ENCODE measurements at regions not wholly inside any gene's neighbourhood (a gene's known extent, or its start where the extent isn't known, plus 50 kb on each side); places are given as distances from the start of the nearest gene placed in this dataset.

DNA sequence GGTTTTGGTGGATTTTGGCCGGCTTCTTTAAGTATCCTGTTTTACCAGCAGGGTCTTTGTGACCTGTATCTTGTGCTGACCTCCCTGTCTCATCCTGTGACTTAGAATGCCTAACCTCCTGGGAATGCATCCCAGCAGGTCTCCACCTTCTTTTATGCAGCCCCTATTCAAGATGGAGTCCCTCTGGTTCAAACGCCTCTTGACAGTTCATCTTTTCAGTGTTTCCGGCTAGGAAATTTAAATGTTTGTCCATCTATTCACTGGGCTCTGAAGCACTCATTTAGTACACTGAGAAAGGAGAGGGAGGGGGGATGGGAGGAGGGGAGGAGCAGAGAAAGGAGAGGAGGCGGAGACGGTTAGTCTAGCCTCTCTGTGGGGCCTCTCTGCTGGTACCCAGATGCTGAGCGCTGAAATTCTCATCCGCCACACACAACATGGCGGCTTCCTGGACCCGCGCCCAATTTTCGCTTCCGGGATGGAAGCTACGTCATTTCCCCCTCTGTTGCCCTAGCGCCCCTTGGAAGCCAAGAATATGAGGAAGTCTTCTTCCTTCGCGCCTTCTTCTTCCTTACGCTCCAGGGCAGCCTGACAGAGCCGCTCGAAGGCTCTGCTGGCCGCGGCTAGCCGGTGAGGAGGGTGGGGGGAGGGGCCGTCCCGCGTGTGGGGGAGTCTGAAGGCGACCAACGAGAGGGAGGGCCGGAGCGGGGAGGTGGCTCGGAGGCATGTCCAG, 69.0 kb upstream of the SYT13 start:
- H3K9me3 ChIP-seq = no peaks in the 10 kb centered on the region
- peak overlapping the region; percentile 32 for H3K4me3 ChIP-seq
- H3K36me3 ChIP-seq (replicated peaks) = no peaks in the 10 kb centered on the region
- H3K4me1 ChIP-seq = no peaks in the 10 kb centered on the region; the same call in 1 of the 2 replicates
- H3K27me3 ChIP-seq (ENCODE audit: low read depth) = peaks cover 10% of the 10 kb centered on the region; the same call in 1 of the 2 replicates
- peak; percentile 39 to 85 for DNase-seq (ENCODE audit: low spot score in 2 of 2)
- in situ Hi-C loops (cut with MboI; ENCODE audit: low sequenced_read_pairs) = no loop called here

DNA sequence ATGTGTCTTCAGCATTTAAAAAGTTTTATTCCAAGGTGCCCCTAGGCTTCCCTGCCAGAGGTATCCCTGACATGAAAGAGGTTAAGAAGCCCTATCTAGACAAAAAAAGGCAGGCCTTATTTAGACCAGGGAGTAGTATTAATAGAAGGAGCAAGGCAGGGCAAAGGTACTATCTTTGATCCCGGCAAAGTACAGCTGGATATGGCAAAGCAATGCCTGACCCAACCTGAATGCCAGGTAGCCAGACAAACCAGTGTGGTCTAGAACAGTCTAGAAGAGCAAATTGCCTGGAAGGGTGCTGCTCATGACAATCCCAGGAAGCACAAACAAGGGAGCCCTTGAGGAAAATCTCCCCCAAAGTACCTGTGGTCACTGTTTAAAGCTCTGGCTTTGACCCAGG, 62.6 kb upstream of the SYT13 start:
- Histone ChIP-seq H3K27me3 (ENCODE audit: low read depth) (peaks cover 27% of the 10 kb centered on the region), H3K9me3 (no peaks in the 10 kb centered on the region), H3K4me3 (no peak overlapping the region), H3K36me3 (replicated peaks) (no peaks in the 10 kb centered on the region), H3K4me1 (peaks cover under 1% of the 10 kb centered on the region; the same call in 1 of the 2 replicates)
- DNase-seq (ENCODE audit: low spot score in 2 of 2) = no peak
- in situ Hi-C loops (cut with MboI; ENCODE audit: low sequenced_read_pairs) = no loop called here

DNA sequence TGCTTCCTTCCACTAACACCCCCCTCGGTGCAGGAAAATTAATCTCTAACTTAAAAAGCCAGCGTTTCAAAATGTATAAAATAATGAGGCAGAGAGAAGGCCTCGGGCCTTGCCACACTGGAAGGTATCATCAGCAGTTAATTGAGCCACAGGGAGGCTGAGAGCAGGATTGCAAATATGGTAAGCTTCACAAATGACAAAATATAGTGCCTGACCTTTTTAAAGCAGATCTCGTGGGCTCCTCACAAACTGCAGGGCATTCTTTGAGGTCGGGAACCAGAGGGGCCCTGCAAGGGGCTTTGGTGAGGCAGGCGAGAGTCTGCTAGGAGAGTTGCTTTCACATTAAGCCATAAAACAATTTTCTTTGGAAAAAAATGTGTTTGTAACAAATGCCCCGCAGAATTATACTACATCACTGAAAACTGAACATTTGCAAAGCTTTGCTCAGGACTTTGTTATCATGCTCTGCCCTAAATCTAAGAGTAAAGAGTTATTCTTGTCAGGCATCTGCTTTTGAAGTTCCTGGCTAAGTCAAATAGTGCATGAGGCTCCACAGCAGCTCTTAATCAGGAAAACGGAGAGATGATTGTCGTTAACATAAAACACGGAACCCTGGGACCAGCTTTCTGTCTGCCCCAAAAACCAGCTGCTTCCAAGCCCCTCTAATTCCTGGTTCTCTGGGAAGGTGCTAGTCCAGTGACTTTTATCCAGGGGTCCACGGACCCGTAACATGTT, 61.4 kb upstream of the SYT13 start:
- in situ Hi-C loops (cut with MboI; ENCODE audit: low sequenced_read_pairs) = no loop called here
- no peak for DNase-seq (ENCODE audit: low spot score in 2 of 2)
- no peaks in the 10 kb centered on the region for H3K9me3 ChIP-seq
- H3K36me3 ChIP-seq (replicated peaks) = no peaks in the 10 kb centered on the region
- H3K4me1 ChIP-seq = peaks cover 5% of the 10 kb centered on the region; the same call in 1 of the 2 replicates
- H3K27me3 ChIP-seq (ENCODE audit: low read depth) = peaks cover 28% of the 10 kb centered on the region
- H3K4me3 ChIP-seq = no peak overlapping the region

DNA sequence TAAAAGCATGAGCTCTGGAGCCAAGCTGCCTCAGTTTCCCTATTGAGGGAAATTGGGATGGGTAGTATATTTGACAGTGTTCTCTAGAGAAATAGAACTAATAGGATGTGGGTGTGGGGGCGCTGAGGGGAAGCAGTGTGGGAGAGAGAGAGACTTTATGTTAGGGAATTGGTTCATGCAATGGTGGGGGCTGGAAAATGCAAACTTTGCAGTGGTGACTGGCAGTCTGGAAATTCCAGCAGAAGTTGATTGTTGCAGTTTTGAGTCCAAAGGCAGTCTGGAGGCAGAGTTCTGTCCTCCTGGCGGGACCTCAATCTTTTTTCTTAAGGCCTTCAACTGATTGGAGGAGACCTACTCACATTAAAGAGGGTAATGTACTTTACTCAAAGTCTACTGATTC, 59.4 kb upstream of the SYT13 start:
- peaks cover 5% of the 10 kb centered on the region; the same call in 1 of the 2 replicates for H3K4me1 ChIP-seq
- H3K9me3 ChIP-seq = no peaks in the 10 kb centered on the region
- no peaks in the 10 kb centered on the region for H3K36me3 ChIP-seq (replicated peaks)
- H3K27me3 ChIP-seq (ENCODE audit: low read depth) = peaks cover 26% of the 10 kb centered on the region
- in situ Hi-C loops (cut with MboI; ENCODE audit: low sequenced_read_pairs) = no loop called here
- DNase-seq (ENCODE audit: low spot score in 2 of 2) = no peak
- H3K4me3 ChIP-seq = no peak overlapping the region

DNA sequence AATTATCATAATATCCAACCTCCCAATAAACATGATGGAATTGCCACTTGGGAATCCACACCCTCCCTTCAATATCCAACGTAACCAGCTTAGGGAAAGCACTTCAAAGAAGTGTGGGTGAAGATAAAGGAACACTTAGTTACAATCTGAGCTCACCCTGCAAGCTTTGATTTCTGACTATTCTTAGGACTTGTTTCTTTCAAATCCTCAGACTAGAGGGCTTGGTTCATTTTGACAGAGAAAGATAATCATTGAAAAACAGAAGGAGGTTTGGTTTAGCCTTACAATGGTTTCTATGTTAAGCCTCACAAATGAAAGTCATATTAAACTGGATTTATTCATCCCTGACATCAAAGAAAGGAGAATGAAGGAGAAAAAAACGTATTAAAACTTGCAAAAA, 57.9 kb upstream of the SYT13 start:
- H3K27me3 ChIP-seq (ENCODE audit: low read depth) = peaks cover 17% of the 10 kb centered on the region
- no peak overlapping the region for H3K4me3 ChIP-seq
- H3K36me3 ChIP-seq (replicated peaks) = no peaks in the 10 kb centered on the region
- no peak for DNase-seq (ENCODE audit: low spot score in 2 of 2)
- in situ Hi-C loops (cut with MboI; ENCODE audit: low sequenced_read_pairs) = no loop called here
- H3K4me1 ChIP-seq = peaks cover 5% of the 10 kb centered on the region
- H3K9me3 ChIP-seq = no peaks in the 10 kb centered on the region

DNA sequence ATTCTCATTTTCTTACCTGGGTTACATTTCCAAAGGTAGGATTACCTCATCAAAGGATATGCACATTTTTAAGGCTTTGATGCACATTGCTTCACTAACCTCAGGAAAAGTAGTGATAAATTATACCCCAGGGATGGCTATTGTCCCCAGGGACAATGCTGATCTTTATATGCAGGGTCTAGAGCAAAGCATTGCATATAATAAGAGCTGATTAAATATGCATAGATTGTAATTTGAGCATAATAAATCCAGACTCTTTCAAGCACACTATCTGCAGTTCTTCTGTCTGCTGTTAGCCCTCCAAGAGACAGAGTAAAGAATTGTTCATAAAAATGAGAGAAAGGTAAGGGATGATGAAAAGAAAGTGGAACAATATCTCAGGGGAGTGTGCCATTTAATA, 57.3 kb upstream of the SYT13 start:
- H3K4me3 ChIP-seq = no peak overlapping the region
- no peaks in the 10 kb centered on the region for H3K36me3 ChIP-seq (replicated peaks)
- peak in 1 of 2 experiments; percentile 16 for DNase-seq (ENCODE audit: low spot score in 2 of 2)
- H3K9me3 ChIP-seq = no peaks in the 10 kb centered on the region
- H3K27me3 ChIP-seq (ENCODE audit: low read depth) = peaks cover 17% of the 10 kb centered on the region
- in situ Hi-C loops (cut with MboI; ENCODE audit: low sequenced_read_pairs) = no loop called here
- peaks cover 5% of the 10 kb centered on the region for H3K4me1 ChIP-seq

DNA sequence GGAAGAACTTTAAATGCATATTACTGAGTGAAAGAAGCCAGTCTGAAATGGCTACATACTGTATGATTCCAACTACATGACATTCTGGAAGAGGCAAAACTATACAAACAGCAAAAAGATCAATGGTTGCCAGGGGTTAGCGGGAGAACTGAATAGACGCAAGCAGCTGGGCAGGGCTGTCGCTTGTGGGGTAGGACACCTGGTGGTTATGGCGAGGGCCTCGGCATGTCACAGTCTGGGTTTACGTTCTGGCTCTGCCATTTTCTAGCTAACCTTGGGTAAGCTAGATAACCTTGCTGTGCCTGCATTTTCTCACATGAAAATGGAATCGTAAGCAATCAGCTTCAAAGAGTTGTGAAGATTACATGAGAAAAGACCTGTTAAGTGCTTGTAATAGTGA, 55.2 kb upstream of the SYT13 start:
- in situ Hi-C loops (cut with MboI; ENCODE audit: low sequenced_read_pairs) = no loop called here
- no peak for DNase-seq (ENCODE audit: low spot score in 2 of 2)
- H3K27me3 ChIP-seq (ENCODE audit: low read depth) = peaks cover 17% of the 10 kb centered on the region
- H3K36me3 ChIP-seq (replicated peaks) = no peaks in the 10 kb centered on the region
- H3K4me3 ChIP-seq = no peak overlapping the region
- H3K9me3 ChIP-seq = no peaks in the 10 kb centered on the region
- peaks cover 5% of the 10 kb centered on the region for H3K4me1 ChIP-seq

DNA sequence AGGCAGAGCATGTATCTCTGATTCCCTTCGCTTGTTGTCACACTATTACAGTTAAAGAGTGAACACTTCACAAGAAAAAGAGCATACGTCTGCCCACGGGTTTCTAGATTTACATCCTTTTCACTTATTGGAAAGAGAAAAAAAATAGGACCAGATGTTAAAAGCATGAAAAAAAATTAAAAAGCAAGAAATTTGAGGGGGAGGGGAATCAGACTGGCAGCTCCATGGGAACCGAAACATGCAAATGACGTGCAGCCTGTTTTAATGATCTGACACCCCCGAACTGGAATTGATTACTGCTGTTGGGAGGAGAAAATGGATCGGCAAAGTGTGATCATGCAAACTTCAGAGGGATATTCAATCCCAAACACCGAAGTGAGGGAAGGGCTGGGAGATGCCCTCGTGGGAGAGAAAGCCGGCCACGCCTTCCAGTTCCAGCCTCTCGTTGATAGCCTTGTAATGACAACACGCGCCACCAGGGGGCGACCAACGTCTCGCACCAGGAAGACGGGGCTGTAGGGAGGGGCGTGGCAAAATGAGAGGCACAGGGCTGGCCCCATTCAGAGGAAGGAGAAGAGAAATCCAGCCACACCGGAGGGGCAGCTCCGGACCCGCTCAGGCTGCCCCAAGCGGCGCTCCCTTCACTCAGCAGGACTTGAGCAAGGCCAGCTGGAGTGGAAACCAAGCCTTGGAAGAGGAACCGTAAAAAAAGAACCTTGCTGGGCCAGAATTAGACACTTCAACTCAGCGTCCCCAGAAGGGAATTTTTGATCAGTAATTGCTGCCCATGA, 53.8 kb upstream of the SYT13 start:
- Histone ChIP-seq H3K36me3 (replicated peaks) (no peaks in the 10 kb centered on the region), H3K4me3 (no peak overlapping the region), H3K9me3 (no peaks in the 10 kb centered on the region), H3K27me3 (ENCODE audit: low read depth) (peaks cover 11% of the 10 kb centered on the region), H3K4me1 (peaks cover 5% of the 10 kb centered on the region)
- in situ Hi-C loops (cut with MboI; ENCODE audit: low sequenced_read_pairs) = no loop called here
- DNase-seq (ENCODE audit: low spot score in 2 of 2) = peak; percentile 87 to 97

DNA sequence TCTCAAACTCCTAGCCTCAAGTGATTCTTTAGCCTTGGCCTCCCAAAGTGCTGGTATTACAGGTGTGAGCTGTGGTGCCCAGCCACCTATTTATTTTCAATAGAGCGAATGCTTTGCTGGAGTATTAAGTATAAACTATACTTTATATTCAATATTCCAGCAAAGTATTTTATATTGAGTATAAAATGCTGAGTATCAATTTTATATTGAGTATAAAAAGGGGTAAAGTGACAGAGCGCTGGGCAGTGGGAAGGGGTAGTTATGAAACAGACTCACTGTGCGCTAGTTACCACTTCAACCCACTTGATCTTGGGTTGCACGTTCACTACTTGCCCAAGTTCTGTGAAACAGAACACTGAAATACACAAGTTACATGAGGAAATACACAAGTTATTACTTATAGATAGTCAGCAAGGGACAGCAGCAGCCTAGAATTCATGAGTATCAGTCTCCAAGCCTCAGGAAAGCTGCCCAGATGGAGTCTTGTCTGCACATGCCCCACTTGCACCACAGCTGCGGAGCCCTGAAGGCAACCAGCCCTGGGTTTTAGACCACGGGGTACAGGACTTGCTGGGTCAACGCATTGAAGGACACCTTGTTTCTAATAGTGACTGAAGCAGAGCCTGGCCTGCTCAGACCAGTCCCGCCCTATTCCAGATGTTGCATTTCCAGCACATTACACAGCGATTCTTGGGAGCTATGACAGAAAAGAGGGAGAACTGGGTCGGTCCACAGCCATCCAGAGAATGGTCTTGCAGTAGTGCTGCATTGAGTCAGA, 51.6 kb upstream of the SYT13 start:
- H3K4me3 ChIP-seq = no peak overlapping the region
- no peak for DNase-seq (ENCODE audit: low spot score in 2 of 2)
- no peaks in the 10 kb centered on the region for H3K36me3 ChIP-seq (replicated peaks)
- H3K9me3 ChIP-seq = no peaks in the 10 kb centered on the region
- no peaks in the 10 kb centered on the region for H3K27me3 ChIP-seq (ENCODE audit: low read depth)
- in situ Hi-C loops (cut with MboI; ENCODE audit: low sequenced_read_pairs) = no loop called here
- no peaks in the 10 kb centered on the region; the same call in 1 of the 2 replicates for H3K4me1 ChIP-seq

DNA sequence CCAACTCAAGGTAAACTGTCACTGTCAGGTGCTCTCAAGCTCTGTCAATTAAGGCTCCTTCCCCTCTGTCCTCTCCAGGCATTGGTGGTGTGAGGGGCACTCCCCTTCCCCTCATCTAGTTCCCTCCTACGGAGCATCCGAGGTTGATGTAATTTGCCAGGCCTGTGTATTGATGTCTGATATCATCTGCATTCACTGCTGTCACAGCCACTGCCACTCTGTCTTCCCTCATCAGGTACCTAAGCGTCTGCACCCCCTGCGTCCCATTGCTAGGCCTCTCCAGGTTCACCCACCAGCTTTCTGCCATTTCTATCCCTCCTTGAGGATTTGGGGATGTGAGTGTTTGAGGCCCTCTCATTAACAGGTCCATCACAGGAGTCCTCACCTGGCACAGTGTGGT, 50.0 kb upstream of the SYT13 start:
- DNase-seq (ENCODE audit: low spot score in 2 of 2) = no peak
- in situ Hi-C loops (cut with MboI; ENCODE audit: low sequenced_read_pairs) = no loop called here
- H3K4me1 ChIP-seq = no peaks in the 10 kb centered on the region; the same call in 1 of the 2 replicates
- no peak overlapping the region for H3K4me3 ChIP-seq
- H3K27me3 ChIP-seq (ENCODE audit: low read depth) = no peaks in the 10 kb centered on the region
- H3K36me3 ChIP-seq (replicated peaks) = no peaks in the 10 kb centered on the region
- H3K9me3 ChIP-seq = no peaks in the 10 kb centered on the region
